ENCODE measurements at regions not wholly inside any gene's neighbourhood (a gene's known extent, or its start where the extent isn't known, plus 50 kb on each side); places are given as distances from the start of the nearest gene placed in this dataset.

GRCh38 chr2:211126256-211126655 lies 569.9 kb downstream of the CPS1 start:
- Histone ChIP-seq H3K4me2 (ENCODE audit: extremely low read depth, insufficient read depth, low read length) (no peak overlapping the region), H3K4me1 (ENCODE audit: control insufficient read depth, extremely low read depth, insufficient read depth, low read length) (no peaks in the 10 kb centered on the region)
- DNase-seq (ENCODE audit: low read depth in 2 of 2): peak in 1 of 2 donors; percentile 67

GRCh38 chr2:211127501-211127900 lies 571.1 kb downstream of the CPS1 start:
- no peak for TF ChIP-seq EZH2 (IDR thresholded peaks at IDR 0.05; ENCODE audit: low read length, missing control alignments)
- TF ChIP-seq, protein P1, sequence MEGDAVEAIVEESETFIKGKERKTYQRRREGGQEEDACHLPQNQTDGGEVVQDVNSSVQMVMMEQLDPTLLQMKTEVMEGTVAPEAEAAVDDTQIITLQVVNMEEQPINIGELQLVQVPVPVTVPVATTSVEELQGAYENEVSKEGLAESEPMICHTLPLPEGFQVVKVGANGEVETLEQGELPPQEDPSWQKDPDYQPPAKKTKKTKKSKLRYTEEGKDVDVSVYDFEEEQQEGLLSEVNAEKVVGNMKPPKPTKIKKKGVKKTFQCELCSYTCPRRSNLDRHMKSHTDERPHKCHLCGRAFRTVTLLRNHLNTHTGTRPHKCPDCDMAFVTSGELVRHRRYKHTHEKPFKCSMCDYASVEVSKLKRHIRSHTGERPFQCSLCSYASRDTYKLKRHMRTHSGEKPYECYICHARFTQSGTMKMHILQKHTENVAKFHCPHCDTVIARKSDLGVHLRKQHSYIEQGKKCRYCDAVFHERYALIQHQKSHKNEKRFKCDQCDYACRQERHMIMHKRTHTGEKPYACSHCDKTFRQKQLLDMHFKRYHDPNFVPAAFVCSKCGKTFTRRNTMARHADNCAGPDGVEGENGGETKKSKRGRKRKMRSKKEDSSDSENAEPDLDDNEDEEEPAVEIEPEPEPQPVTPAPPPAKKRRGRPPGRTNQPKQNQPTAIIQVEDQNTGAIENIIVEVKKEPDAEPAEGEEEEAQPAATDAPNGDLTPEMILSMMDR (conservative IDR thresholded peaks at IDR 0.05 in 1 of 2, IDR thresholded peaks at IDR 0.05 in 1 of 2; ENCODE audit: low read depth in 1 of 2, low read length in 2 of 2): no peak
- H3K27ac ChIP-seq (ENCODE audit: insufficient read depth, low read length): no peak overlapping the region
- H4K20me1 ChIP-seq (ENCODE audit: control insufficient read depth, extremely low read depth, insufficient read depth, low read length): no peaks in the 10 kb centered on the region
- H3K9me3 ChIP-seq (ENCODE audit: control insufficient read depth, insufficient read depth, low read depth, low read length): no peaks in the 10 kb centered on the region
- H3K9ac ChIP-seq (ENCODE audit: insufficient read depth, low read length): no peak overlapping the region
- H3K4me3 ChIP-seq (replicated peaks in 1 of 4; ENCODE audit: control extremely low read depth in 1 of 4, insufficient read depth in 1 of 4, low read depth in 3 of 4, low read length in 4 of 4): no peak overlapping the region
- H3K4me2 ChIP-seq (ENCODE audit: extremely low read depth, insufficient read depth, low read length): no peak overlapping the region
- no peak overlapping the region for H2AFZ ChIP-seq (ENCODE audit: low read length)
- no peaks in the 10 kb centered on the region for H3K79me2 ChIP-seq (ENCODE audit: control insufficient read depth, insufficient read depth, low read length)
- H3K36me3 ChIP-seq (ENCODE audit: control insufficient read depth, insufficient read depth, low read length): no peaks in the 10 kb centered on the region
- H3K4me1 ChIP-seq (ENCODE audit: control insufficient read depth, extremely low read depth, insufficient read depth, low read length): no peaks in the 10 kb centered on the region
- no peaks in the 10 kb centered on the region for H3K27me3 ChIP-seq (ENCODE audit: control insufficient read depth, insufficient read depth, low read length)
- DNase-seq (ENCODE audit: low read depth in 2 of 2): peak in 1 of 2 donors; percentile 59

More at GRCh38 chr2:211126256-211126655, 569.9 kb downstream of the CPS1 start:
- Histone ChIP-seq H3K36me3 (ENCODE audit: control insufficient read depth, insufficient read depth, low read length) (no peaks in the 10 kb centered on the region), H2AFZ (ENCODE audit: low read length) (no peak overlapping the region), H3K27ac (ENCODE audit: insufficient read depth, low read length) (no peak overlapping the region), H3K9ac (ENCODE audit: insufficient read depth, low read length) (no peak overlapping the region), H3K79me2 (ENCODE audit: control insufficient read depth, insufficient read depth, low read length) (no peaks in the 10 kb centered on the region), H3K27me3 (ENCODE audit: control insufficient read depth, insufficient read depth, low read length) (no peaks in the 10 kb centered on the region), H3K4me3 (replicated peaks in 1 of 4; ENCODE audit: control extremely low read depth in 1 of 4, insufficient read depth in 1 of 4, low read depth in 3 of 4, low read length in 4 of 4) (no peak overlapping the region), H4K20me1 (ENCODE audit: control insufficient read depth, extremely low read depth, insufficient read depth, low read length) (no peaks in the 10 kb centered on the region), H3K9me3 (ENCODE audit: control insufficient read depth, insufficient read depth, low read depth, low read length) (no peaks in the 10 kb centered on the region)
- TF ChIP-seq, protein P1 (conservative IDR thresholded peaks at IDR 0.05 in 1 of 2, IDR thresholded peaks at IDR 0.05 in 1 of 2; ENCODE audit: low read depth in 1 of 2, low read length in 2 of 2): no peak
- no peak for TF ChIP-seq EZH2 (IDR thresholded peaks at IDR 0.05; ENCODE audit: low read length, missing control alignments)

GRCh38 chr2:211128287-211128686 lies 571.9 kb downstream of the CPS1 start:
- Histone ChIP-seq H3K36me3 (ENCODE audit: control insufficient read depth, insufficient read depth, low read length) (no peaks in the 10 kb centered on the region), H2AFZ (ENCODE audit: low read length) (no peak overlapping the region), H3K9me3 (ENCODE audit: control insufficient read depth, insufficient read depth, low read depth, low read length) (no peaks in the 10 kb centered on the region), H3K4me1 (ENCODE audit: control insufficient read depth, extremely low read depth, insufficient read depth, low read length) (no peaks in the 10 kb centered on the region), H3K4me2 (ENCODE audit: extremely low read depth, insufficient read depth, low read length) (no peak overlapping the region), H3K4me3 (replicated peaks in 1 of 4; ENCODE audit: control extremely low read depth in 1 of 4, insufficient read depth in 1 of 4, low read depth in 3 of 4, low read length in 4 of 4) (no peak overlapping the region), H3K9ac (ENCODE audit: insufficient read depth, low read length) (no peak overlapping the region), H4K20me1 (ENCODE audit: control insufficient read depth, extremely low read depth, insufficient read depth, low read length) (no peaks in the 10 kb centered on the region), H3K79me2 (ENCODE audit: control insufficient read depth, insufficient read depth, low read length) (no peaks in the 10 kb centered on the region), H3K27me3 (ENCODE audit: control insufficient read depth, insufficient read depth, low read length) (no peaks in the 10 kb centered on the region), H3K27ac (ENCODE audit: insufficient read depth, low read length) (no peak overlapping the region)
- peak in 1 of 2 donors; percentile 27 for DNase-seq (ENCODE audit: low read depth in 2 of 2)
- TF ChIP-seq EZH2 (IDR thresholded peaks at IDR 0.05; ENCODE audit: low read length, missing control alignments): no peak
- TF ChIP-seq, protein P1 (conservative IDR thresholded peaks at IDR 0.05 in 1 of 2, IDR thresholded peaks at IDR 0.05 in 1 of 2; ENCODE audit: low read depth in 1 of 2, low read length in 2 of 2): no peak
